Activated CD8-positive, alpha-beta T cell treated with anti-CD3 and anti-CD28 coated beads for 36 hours (primary cell): ENCODE measurements at regions not wholly inside any gene's neighbourhood (a gene's known extent, or its start where the extent isn't known, plus 50 kb on each side); places are given as distances from the start of the nearest gene placed in this dataset.

ENCODE experiments used
- ATAC-seq: fragments of 200-7000 bp; cut with Tn5 transposase; one replicate; pipeline ENCODE4 v1.10.0; 2021; ENCODE audit warnings: mild to moderate bottlenecking, moderate library complexity
- CTCF ChIA-PET: fragments of 350-600 bp; sonication (Branson Sonifier 250); formaldehyde crosslinking; loops from one replicate; lab custom pipeline; 2021; ENCODE audit warnings: antibody characterized with exemption; lab: Charles Lee
- POLR2A ChIA-PET: fragments of 350-600 bp; sonication (Branson Sonifier 250); formaldehyde crosslinking; loops from one replicate; lab custom pipeline; 2021; ENCODE audit warnings: antibody characterized with exemption; lab: Charles Lee
- DNase-seq: peaks from one replicate; pipeline ENCODE4 v3.0.0-alpha.2; 2020
- H3K27ac Mint-ChIP-seq: one replicate; pipeline ENCODE4 v1.8.0; 2021; ENCODE audit warnings: mild to moderate bottlenecking, mixed read lengths
- H3K27me3 Mint-ChIP-seq: one replicate; pipeline ENCODE4 v1.8.0; 2021; ENCODE audit warnings: mixed read lengths
- H3K36me3 Mint-ChIP-seq: one replicate; pipeline ENCODE4 v1.8.0; 2021; ENCODE audit warnings: low read depth, mixed read lengths
- H3K4me1 Mint-ChIP-seq: one replicate; pipeline ENCODE4 v1.8.0; 2021; ENCODE audit warnings: low read depth, mixed read lengths
- H3K4me3 Mint-ChIP-seq: one replicate; pipeline ENCODE4 v1.8.0; 2021; ENCODE audit warnings: mild to moderate bottlenecking, moderate library complexity, mixed read lengths
- H3K9me3 Mint-ChIP-seq: one replicate; pipeline ENCODE4 v1.8.0; 2021; ENCODE audit warnings: mixed read lengths
- intact Hi-C: fragments of 100-400 bp; cut with micrococcal nuclease; formaldehyde crosslinking; loops from one replicate; pipeline ENCODE4 v1.10.0; 2022
- TF ChIP-seq, protein P1 (sequence below): fragments of 200-600 bp; IDR thresholded peaks from one replicate; pipeline ENCODE4 v1.8.0; 2022; ENCODE audit warnings: antibody characterized with exemption, mild to moderate bottlenecking

DNA sequence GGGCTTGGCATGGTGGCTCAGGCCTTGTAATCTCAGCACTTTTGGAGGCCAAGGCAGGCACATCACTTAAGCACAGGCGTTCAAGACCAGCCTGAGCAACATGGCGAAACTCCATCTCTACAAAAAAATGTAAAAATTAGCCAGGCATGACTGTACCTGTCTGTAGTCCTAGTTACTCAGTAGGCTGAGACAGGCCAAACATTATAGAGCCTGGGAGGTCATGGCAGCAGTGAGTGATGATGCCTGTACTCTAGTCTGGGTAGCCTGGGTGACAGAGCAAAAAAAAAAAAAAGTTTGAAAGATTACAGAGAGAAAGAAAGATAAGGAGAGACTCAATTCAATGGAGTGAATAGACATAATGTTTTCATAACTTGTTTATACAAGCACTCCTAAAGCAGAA is 556.5 kb upstream of the BRINP3 start:
- no peak overlapping the region for H3K27ac Mint-ChIP-seq
- no peaks in the 10 kb centered on the region for H3K4me1 Mint-ChIP-seq
- H3K9me3 Mint-ChIP-seq, result peaks cover 15% of the 10 kb centered on the region
- DNase-seq (no peak), ATAC-seq (no peak)
- TF ChIP-seq, protein P1, sequence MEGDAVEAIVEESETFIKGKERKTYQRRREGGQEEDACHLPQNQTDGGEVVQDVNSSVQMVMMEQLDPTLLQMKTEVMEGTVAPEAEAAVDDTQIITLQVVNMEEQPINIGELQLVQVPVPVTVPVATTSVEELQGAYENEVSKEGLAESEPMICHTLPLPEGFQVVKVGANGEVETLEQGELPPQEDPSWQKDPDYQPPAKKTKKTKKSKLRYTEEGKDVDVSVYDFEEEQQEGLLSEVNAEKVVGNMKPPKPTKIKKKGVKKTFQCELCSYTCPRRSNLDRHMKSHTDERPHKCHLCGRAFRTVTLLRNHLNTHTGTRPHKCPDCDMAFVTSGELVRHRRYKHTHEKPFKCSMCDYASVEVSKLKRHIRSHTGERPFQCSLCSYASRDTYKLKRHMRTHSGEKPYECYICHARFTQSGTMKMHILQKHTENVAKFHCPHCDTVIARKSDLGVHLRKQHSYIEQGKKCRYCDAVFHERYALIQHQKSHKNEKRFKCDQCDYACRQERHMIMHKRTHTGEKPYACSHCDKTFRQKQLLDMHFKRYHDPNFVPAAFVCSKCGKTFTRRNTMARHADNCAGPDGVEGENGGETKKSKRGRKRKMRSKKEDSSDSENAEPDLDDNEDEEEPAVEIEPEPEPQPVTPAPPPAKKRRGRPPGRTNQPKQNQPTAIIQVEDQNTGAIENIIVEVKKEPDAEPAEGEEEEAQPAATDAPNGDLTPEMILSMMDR, result no peak
- H3K4me3 Mint-ChIP-seq, result no peak overlapping the region
- H3K36me3 Mint-ChIP-seq, result no peaks in the 10 kb centered on the region
- POLR2A ChIA-PET, result no interaction called here
- intact Hi-C loops, result no loop called here
- CTCF ChIA-PET, result no interaction called here
- no peaks in the 10 kb centered on the region for H3K27me3 Mint-ChIP-seq

DNA sequence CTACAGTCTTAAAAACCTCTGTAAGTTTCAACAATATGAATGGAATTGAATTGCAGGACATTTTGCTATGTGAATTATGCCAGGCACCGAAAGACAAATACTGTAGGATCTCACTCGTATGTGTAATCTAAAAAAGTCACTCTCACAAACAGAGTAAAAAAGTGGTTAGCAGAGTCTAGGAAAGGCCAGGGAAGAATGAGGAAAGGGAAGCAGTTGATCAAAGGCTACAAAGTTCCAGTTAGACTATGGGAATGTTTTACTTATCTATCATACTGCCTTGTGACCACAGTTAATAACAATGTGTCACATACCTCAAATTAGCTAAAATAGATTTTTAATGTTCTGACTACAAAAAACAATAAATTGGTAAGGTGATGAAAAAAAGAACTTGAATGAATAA is 565.4 kb upstream of the BRINP3 start:
- POLR2A ChIA-PET, result no interaction called here
- TF ChIP-seq, protein P1, result no peak
- intact Hi-C loops, result no loop called here
- Mint-ChIP-seq H3K27ac (no peak overlapping the region), H3K4me1 (no peaks in the 10 kb centered on the region), H3K4me3 (no peak overlapping the region), H3K36me3 (no peaks in the 10 kb centered on the region), H3K9me3 (peaks cover 10% of the 10 kb centered on the region), H3K27me3 (no peaks in the 10 kb centered on the region)
- CTCF ChIA-PET, result no interaction called here
- DNase-seq (no peak), ATAC-seq (no peak)

DNA sequence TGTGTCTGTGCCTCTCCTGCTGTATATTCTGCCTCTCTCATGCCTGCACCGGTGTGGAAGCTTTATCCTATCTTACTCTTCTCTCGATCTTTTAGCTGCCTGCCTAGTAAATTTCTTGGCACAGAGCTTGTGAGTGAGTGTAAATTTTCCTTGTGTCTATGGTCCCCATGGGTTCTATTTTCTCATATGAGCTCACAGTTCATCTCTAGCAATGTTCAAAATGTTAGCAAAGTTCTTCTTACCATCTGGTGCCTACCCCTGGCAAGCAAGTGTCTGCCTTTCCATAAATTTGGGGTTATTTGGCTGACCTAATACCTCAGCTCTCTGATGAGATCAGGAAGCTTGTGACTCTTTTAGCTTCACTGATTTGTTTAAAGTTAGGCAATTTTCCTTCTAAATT is 572.1 kb upstream of the BRINP3 start:
- Mint-ChIP-seq H3K36me3 (no peaks in the 10 kb centered on the region), H3K4me3 (no peak overlapping the region), H3K4me1 (no peaks in the 10 kb centered on the region), H3K27ac (no peak overlapping the region), H3K27me3 (no peaks in the 10 kb centered on the region), H3K9me3 (peaks cover 11% of the 10 kb centered on the region)
- CTCF ChIA-PET, result no interaction called here
- ATAC-seq (no peak), DNase-seq (no peak)
- intact Hi-C loops, result no loop called here
- POLR2A ChIA-PET, result no interaction called here
- TF ChIP-seq, protein P1, result no peak

DNA sequence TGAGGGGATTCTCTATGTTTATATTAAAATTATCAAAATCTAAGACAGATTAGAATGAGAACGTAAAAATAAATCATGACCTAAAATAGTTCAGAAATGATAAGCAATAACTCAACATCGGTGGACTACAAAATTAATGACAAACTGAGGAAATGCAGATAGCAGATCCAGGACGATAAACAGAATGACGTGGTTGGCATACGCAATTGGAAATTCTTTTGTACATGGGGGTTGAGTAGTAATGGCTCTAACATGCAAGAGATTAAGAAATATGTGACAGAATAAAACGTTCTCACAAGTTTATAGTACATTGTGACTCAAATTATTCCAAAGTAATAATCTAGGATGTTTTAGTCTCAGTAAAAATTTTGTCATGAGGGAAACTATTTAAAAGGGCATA is 575.2 kb upstream of the BRINP3 start:
- intact Hi-C loops, result no loop called here
- TF ChIP-seq, protein P1, result no peak
- CTCF ChIA-PET, result no interaction called here
- Mint-ChIP-seq H3K36me3 (no peaks in the 10 kb centered on the region), H3K4me1 (no peaks in the 10 kb centered on the region), H3K4me3 (no peak overlapping the region), H3K9me3 (peaks cover 13% of the 10 kb centered on the region), H3K27me3 (no peaks in the 10 kb centered on the region), H3K27ac (no peak overlapping the region)
- ATAC-seq (no peak), DNase-seq (no peak)
- POLR2A ChIA-PET, result no interaction called here

DNA sequence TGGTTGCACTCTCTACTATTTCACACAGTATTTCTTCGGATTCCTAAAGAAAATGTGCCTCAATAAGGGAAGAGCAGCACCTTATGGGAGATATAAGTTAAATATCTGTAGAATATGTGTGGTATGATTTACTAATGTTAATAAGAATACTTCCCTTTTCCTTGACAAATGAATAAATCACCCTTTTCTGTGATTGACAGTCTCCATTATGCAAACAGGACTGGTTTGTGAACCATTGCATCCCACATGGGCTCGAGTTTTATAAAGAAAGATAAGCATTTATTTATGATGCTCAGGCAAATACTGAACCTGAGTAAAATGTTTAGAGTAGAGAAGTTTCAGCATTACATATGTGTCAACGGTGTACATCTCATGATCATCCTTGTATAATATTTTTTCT is 587.7 kb upstream of the BRINP3 start:
- intact Hi-C loops, result no loop called here
- TF ChIP-seq, protein P1, result no peak
- Mint-ChIP-seq H3K4me1 (no peaks in the 10 kb centered on the region), H3K9me3 (peaks cover 15% of the 10 kb centered on the region), H3K27me3 (no peaks in the 10 kb centered on the region), H3K4me3 (no peak overlapping the region), H3K27ac (no peak overlapping the region), H3K36me3 (no peaks in the 10 kb centered on the region)
- ATAC-seq (no peak), DNase-seq (no peak)
- POLR2A ChIA-PET, result no interaction called here
- CTCF ChIA-PET, result no interaction called here
